Right renal pelvis (tissue), 4 donors: ENCODE measurements at regions not wholly inside any gene's neighbourhood (a gene's known extent, or its start where the extent isn't known, plus 50 kb on each side); places are given as distances from the start of the nearest gene placed in this dataset.

ENCODE experiments used
- DNase-seq, 4 donors: peaks; one replicate each; pipeline ENCODE4 v3.0.0-alpha.2; 2013; ENCODE audit warnings: low read depth in 4 of 4, low spot score in 3 of 4, missing footprints in 1 of 4

- no peak for DNase-seq
These were observed 151.2 kb upstream of the TNR start for GRCh38 chr1:175894581-175894980.

GRCh38 chr1:175893192-175893591 is 149.8 kb upstream of the TNR start:
- DNase-seq: no peak

- DNase-seq: no peak
These were observed 149.3 kb upstream of the TNR start for GRCh38 chr1:175892686-175893085.

- DNase-seq: no peak
These were observed 148.5 kb upstream of the TNR start for GRCh38 chr1:175891783-175892309.

- no peak for DNase-seq
These were observed 147.6 kb upstream of the TNR start for GRCh38 chr1:175890958-175891357.

GRCh38 chr1:175889848-175890247 is 146.5 kb upstream of the TNR start:
- no peak for DNase-seq

- DNase-seq: no peak
These were observed 145.6 kb upstream of the TNR start for GRCh38 chr1:175888996-175889395.

- DNase-seq: peak; percentile 42 to 48 (median 44)
These were observed 144.6 kb upstream of the TNR start for GRCh38 chr1:175887981-175888428.

- no peak for DNase-seq
These were observed 144.1 kb upstream of the TNR start for GRCh38 chr1:175887521-175887920.

- no peak for DNase-seq
These were observed 141.9 kb upstream of the TNR start for GRCh38 chr1:175885326-175885725.

GRCh38 chr1:175884369-175884768 is 141.0 kb upstream of the TNR start:
- no peak for DNase-seq

- DNase-seq: no peak
These were observed 138.8 kb upstream of the TNR start for GRCh38 chr1:175882192-175882591.

- no peak for DNase-seq
These were observed 138.0 kb upstream of the TNR start for GRCh38 chr1:175881246-175881976.

GRCh38 chr1:175878775-175879174 is 135.4 kb upstream of the TNR start:
- no peak for DNase-seq

GRCh38 chr1:175877939-175878737 is 134.7 kb upstream of the TNR start:
- no peak for DNase-seq

GRCh38 chr1:175875556-175875955 is 132.2 kb upstream of the TNR start:
- DNase-seq: no peak

GRCh38 chr1:175874081-175874480 is 130.7 kb upstream of the TNR start:
- DNase-seq: no peak

GRCh38 chr1:175873290-175873935 is 130.0 kb upstream of the TNR start:
- no peak for DNase-seq

- DNase-seq: no peak
These were observed 129.2 kb upstream of the TNR start for GRCh38 chr1:175872588-175872987.

GRCh38 chr1:175871647-175872046 is 128.3 kb upstream of the TNR start:
- DNase-seq: no peak

- no peak for DNase-seq
These were observed 126.8 kb upstream of the TNR start for GRCh38 chr1:175870217-175870616.
